ENCODE measurements at regions not wholly inside any gene's neighbourhood (a gene's known extent, or its start where the extent isn't known, plus 50 kb on each side); places are given as distances from the start of the nearest gene placed in this dataset.

DNA sequence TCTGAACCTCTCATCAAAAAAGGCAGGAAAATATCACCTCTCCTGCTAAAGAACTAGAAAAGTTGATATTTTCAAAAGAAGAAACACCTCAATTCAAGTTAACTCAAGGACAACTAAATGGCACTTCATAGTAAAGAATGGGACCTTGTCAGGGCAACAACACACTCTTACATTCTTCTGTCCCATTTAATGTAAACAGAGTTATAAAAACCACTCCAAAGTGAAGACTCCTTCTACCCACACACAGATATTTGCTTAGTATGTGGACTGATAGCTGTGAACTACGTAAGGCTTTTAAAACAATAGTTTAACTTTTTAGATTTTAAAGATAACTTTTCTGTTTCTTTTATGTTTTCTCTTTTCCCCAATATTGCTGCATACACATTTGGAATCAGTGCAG, 118.3 kb downstream of the ZNF37A start:
- TF ChIP-seq CTCF (IDR thresholded peaks at IDR 0.05; ENCODE audit: insufficient read depth, low read depth, low read length) (no peak), EZH2 (IDR thresholded peaks at IDR 0.05; ENCODE audit: insufficient read depth, low read length) (no peak)
